GM12891 (cell line): ENCODE measurements at regions not wholly inside any gene's neighbourhood (a gene's known extent, or its start where the extent isn't known, plus 50 kb on each side); places are given as distances from the start of the nearest gene placed in this dataset.

Source experiments
- DNase-seq: peaks from one replicate; pipeline ENCODE4 v3.0.0; 2011; ENCODE audit warnings: low spot score; ENCODE audit not compliant: insufficient read length
- FAIRE-seq: peaks from 2 replicates; lab custom pipeline; 2011; peaks lifted over from hg19 to GRCh38; lab: Jason Lieb, UNC
- PAX5 ChIP-seq: IDR thresholded peaks from 2 replicates; pipeline ENCODE4 v1.6.1; 2011; ENCODE audit warnings: low read length, moderate library complexity, mild to moderate bottlenecking; ENCODE audit not compliant: insufficient read depth, severe bottlenecking
- POLR2A ChIP-seq: IDR thresholded peaks from 2 replicates; pipeline ENCODE4 v1.6.1; 2011; ENCODE audit warnings: low read depth, low read length, control low read depth
- POLR2AphosphoS5 ChIP-seq: IDR thresholded peaks from 2 replicates; pipeline ENCODE4 v1.6.1; 2011; ENCODE audit warnings: low read depth, low read length, control low read depth
- POU2F2 ChIP-seq: IDR thresholded peaks from 2 replicates; pipeline ENCODE4 v1.6.1; 2011; ENCODE audit warnings: low read depth, mild to moderate bottlenecking, control low read depth, low read length, moderate library complexity
- SPI1 ChIP-seq: IDR thresholded peaks from 2 replicates; pipeline ENCODE4 v1.6.1; 2011; ENCODE audit warnings: low read depth, low read length, control low read depth
- TAF1 ChIP-seq: IDR thresholded peaks from 2 replicates; pipeline ENCODE4 v1.6.1; 2011; ENCODE audit warnings: low read depth, low read length, control low read depth

- FAIRE-seq (no peak), DNase-seq (no peak)
- no peak for TF ChIP-seq POLR2AphosphoS5
- no peak for TF ChIP-seq POLR2A
- TF ChIP-seq SPI1: no peak
- no peak for TF ChIP-seq PAX5
- TF ChIP-seq POU2F2: no peak
- TF ChIP-seq TAF1: no peak
These were observed 145.7 kb upstream of the SNX2 start for GRCh38 chr5:122629121-122629677.

- DNase-seq: no peak
- TF ChIP-seq POLR2A: no peak
- no peak for TF ChIP-seq POU2F2
- no peak for TF ChIP-seq SPI1
- no peak for TF ChIP-seq PAX5
- TF ChIP-seq POLR2AphosphoS5: no peak
- no peak for TF ChIP-seq TAF1
These were observed 136.3 kb upstream of the SNX2 start for GRCh38 chr5:122638581-122638980.

GRCh38 chr5:122639033-122639432 lies 135.8 kb upstream of the SNX2 start:
- no peak for FAIRE-seq
- TF ChIP-seq POU2F2: no peak
- no peak for TF ChIP-seq SPI1

More at GRCh38 chr5:122638581-122638980, 136.3 kb upstream of the SNX2 start:
- no peak for FAIRE-seq

GRCh38 chr5:122639864-122640263 lies 135.0 kb upstream of the SNX2 start:
- DNase-seq (no peak), FAIRE-seq (no peak)

More at GRCh38 chr5:122639033-122639432, 135.8 kb upstream of the SNX2 start:
- DNase-seq: no peak

GRCh38 chr5:122649080-122649479 lies 125.8 kb upstream of the SNX2 start:
- FAIRE-seq (no peak), DNase-seq (no peak)
- no peak for TF ChIP-seq POLR2AphosphoS5
- TF ChIP-seq PAX5: no peak
- TF ChIP-seq SPI1: no peak
- no peak for TF ChIP-seq POU2F2
- no peak for TF ChIP-seq TAF1
- TF ChIP-seq POLR2A: no peak

More at GRCh38 chr5:122639864-122640263, 135.0 kb upstream of the SNX2 start:
- TF ChIP-seq POU2F2 (no peak), PAX5 (no peak), SPI1 (no peak), POLR2AphosphoS5 (no peak), TAF1 (no peak), POLR2A (no peak)

GRCh38 chr5:122653087-122654017 lies 121.5 kb upstream of the SNX2 start:
- DNase-seq (no peak), FAIRE-seq (no peak)
- TF ChIP-seq SPI1: no peak
- no peak for TF ChIP-seq PAX5
- no peak for TF ChIP-seq POLR2A
- TF ChIP-seq POLR2AphosphoS5: no peak
- TF ChIP-seq POU2F2: no peak
- no peak for TF ChIP-seq TAF1

- FAIRE-seq (no peak), DNase-seq (no peak)
- TF ChIP-seq POLR2AphosphoS5 (no peak), PAX5 (no peak), POU2F2 (no peak), POLR2A (no peak), TAF1 (no peak), SPI1 (no peak)
These were observed 118.7 kb upstream of the SNX2 start for GRCh38 chr5:122656160-122656559.

- no peak for DNase-seq
- FAIRE-seq: no peak
- TF ChIP-seq SPI1 (no peak), PAX5 (no peak), POLR2AphosphoS5 (no peak), POLR2A (no peak), TAF1 (no peak), POU2F2 (no peak)
These were observed 118.3 kb upstream of the SNX2 start for GRCh38 chr5:122656577-122656976.

- TF ChIP-seq POLR2A (no peak), SPI1 (no peak), POLR2AphosphoS5 (no peak), PAX5 (no peak), TAF1 (no peak), POU2F2 (no peak)
- no peak for FAIRE-seq
These were observed 113.2 kb upstream of the SNX2 start for GRCh38 chr5:122661496-122662180.

GRCh38 chr5:122665051-122665450 lies 109.8 kb upstream of the SNX2 start:
- TF ChIP-seq PAX5 (no peak), POLR2AphosphoS5 (no peak)
- FAIRE-seq: no peak
- no peak for DNase-seq

More at GRCh38 chr5:122661496-122662180, 113.2 kb upstream of the SNX2 start:
- DNase-seq: no peak
